ENCODE measurements at regions not wholly inside any gene's neighbourhood (a gene's known extent, or its start where the extent isn't known, plus 50 kb on each side); places are given as distances from the start of the nearest gene placed in this dataset.

DNA sequence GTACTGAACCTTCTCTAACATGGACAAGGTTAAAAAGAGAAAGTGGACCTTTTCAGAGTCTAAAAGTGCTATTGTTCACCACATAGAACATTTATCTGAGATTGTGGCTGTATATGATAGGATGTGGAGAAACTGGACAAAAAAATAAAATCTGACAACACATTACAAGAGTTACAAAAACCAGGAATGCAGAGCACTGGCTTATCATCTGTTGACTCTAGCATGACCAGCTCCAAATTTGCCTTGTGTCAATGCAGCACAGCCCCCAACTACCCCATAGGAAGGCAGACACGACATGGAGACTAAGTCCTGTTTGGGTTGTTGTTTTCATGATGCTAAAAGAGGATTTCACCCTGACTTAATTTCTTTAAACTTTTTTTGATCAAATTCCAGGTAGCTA, 436.9 kb upstream of the MARCKS start:
- Mint-ChIP-seq H3K27ac (no peak overlapping the region), H3K9me3 (peaks cover 8% of the 10 kb centered on the region), H3K4me1 (ENCODE audit: unreplicated experiment) (no peaks in the 10 kb centered on the region), H3K36me3 (no peaks in the 10 kb centered on the region), H3K4me3 (no peak overlapping the region), H3K27me3 (no peaks in the 10 kb centered on the region)
- DNase-seq (ENCODE audit: extremely low spot score, unreplicated experiment): no peak
- TF ChIP-seq, protein P1, sequence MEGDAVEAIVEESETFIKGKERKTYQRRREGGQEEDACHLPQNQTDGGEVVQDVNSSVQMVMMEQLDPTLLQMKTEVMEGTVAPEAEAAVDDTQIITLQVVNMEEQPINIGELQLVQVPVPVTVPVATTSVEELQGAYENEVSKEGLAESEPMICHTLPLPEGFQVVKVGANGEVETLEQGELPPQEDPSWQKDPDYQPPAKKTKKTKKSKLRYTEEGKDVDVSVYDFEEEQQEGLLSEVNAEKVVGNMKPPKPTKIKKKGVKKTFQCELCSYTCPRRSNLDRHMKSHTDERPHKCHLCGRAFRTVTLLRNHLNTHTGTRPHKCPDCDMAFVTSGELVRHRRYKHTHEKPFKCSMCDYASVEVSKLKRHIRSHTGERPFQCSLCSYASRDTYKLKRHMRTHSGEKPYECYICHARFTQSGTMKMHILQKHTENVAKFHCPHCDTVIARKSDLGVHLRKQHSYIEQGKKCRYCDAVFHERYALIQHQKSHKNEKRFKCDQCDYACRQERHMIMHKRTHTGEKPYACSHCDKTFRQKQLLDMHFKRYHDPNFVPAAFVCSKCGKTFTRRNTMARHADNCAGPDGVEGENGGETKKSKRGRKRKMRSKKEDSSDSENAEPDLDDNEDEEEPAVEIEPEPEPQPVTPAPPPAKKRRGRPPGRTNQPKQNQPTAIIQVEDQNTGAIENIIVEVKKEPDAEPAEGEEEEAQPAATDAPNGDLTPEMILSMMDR (conservative IDR thresholded peaks at IDR 0.05): no peak

DNA sequence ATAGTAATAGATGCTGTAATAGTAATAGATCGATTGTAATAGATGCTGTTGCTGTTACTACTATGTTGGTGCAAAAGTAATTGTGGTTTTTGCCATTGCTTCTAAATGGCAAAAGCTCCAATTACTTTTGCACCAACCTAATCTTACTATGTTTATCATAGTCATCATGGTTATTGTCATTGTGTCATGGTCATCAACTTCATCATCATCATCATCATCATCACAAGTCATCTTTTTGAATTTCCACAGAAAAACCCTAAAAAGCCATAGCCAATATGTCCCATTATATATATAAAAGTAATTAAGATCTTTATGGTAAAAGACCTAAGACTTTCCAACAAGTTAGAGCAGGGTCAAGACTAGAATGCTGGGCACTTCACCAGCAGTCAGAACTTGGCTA, 435.1 kb upstream of the MARCKS start:
- Mint-ChIP-seq H3K4me1 (ENCODE audit: unreplicated experiment) (peaks cover 11% of the 10 kb centered on the region), H3K9me3 (peaks cover 8% of the 10 kb centered on the region), H3K27me3 (no peaks in the 10 kb centered on the region), H3K36me3 (no peaks in the 10 kb centered on the region), H3K4me3 (no peak overlapping the region), H3K27ac (no peak overlapping the region)
- DNase-seq (ENCODE audit: extremely low spot score, unreplicated experiment): no peak
- TF ChIP-seq, protein P1 (conservative IDR thresholded peaks at IDR 0.05): no peak

DNA sequence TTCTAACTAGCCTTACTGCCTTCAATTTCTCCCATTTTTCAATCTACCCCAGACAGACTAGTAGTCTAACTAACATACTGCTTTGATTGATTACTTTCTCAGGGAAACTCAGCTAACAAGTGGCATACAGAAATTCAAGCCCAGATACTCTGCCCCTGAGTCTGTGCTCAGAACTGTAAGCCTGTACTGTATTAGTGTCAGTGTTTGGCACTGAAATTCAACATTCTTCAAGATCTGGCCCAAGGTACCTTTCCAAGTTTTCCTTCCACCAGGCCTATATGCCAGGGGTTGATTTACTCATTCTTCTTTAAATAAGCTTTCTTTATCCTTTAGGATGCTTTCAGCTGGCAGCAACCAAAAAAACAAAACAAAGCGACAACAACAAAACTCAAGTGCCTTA, 433.2 kb upstream of the MARCKS start:
- peaks cover 19% of the 10 kb centered on the region for H3K4me1 Mint-ChIP-seq (ENCODE audit: unreplicated experiment)
- no peaks in the 10 kb centered on the region for H3K36me3 Mint-ChIP-seq
- no peak overlapping the region for H3K4me3 Mint-ChIP-seq
- peaks cover 8% of the 10 kb centered on the region for H3K9me3 Mint-ChIP-seq
- TF ChIP-seq, protein P1 (conservative IDR thresholded peaks at IDR 0.05): no peak
- no peak overlapping the region for H3K27ac Mint-ChIP-seq
- DNase-seq (ENCODE audit: extremely low spot score, unreplicated experiment): no peak
- H3K27me3 Mint-ChIP-seq: peaks cover 7% of the 10 kb centered on the region

DNA sequence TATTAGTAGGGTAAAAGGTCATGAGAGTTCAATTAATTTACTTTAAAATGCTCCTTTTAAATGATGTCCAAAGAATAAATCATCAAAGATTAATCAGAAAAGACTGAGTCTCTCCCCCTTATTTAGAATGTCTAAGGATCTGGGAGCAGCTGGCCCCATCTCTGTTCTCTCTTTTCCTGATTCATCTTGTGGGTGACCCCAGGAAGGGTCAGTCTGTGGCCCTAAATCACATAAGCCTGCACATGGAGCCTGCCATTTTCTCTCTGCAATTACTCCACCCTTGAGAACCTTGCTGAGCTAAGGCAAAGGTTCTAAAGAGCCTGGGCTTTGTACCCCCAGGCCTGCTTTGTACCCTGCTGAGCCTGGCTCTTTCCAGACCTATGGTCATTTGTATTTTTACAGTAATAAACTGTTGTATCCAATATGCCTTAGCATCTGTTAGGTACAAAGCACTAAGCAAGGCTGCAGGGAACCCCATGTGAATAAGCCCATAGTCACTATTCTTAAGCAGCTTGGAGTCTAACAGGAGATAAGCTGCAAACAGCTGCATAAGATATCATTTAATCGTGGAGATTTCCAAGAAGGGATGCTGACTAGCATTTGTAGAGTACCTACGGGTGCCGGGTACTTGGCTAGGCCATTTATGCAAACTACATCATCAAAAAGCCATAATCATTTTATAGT, 431.0 kb upstream of the MARCKS start:
- H3K27me3 Mint-ChIP-seq: peaks cover 7% of the 10 kb centered on the region
- H3K9me3 Mint-ChIP-seq: no peaks in the 10 kb centered on the region
- no peak overlapping the region for H3K27ac Mint-ChIP-seq
- no peak for DNase-seq (ENCODE audit: extremely low spot score, unreplicated experiment)
- peaks cover 19% of the 10 kb centered on the region for H3K4me1 Mint-ChIP-seq (ENCODE audit: unreplicated experiment)
- no peaks in the 10 kb centered on the region for H3K36me3 Mint-ChIP-seq
- TF ChIP-seq, protein P1 (conservative IDR thresholded peaks at IDR 0.05): no peak
- no peak overlapping the region for H3K4me3 Mint-ChIP-seq

DNA sequence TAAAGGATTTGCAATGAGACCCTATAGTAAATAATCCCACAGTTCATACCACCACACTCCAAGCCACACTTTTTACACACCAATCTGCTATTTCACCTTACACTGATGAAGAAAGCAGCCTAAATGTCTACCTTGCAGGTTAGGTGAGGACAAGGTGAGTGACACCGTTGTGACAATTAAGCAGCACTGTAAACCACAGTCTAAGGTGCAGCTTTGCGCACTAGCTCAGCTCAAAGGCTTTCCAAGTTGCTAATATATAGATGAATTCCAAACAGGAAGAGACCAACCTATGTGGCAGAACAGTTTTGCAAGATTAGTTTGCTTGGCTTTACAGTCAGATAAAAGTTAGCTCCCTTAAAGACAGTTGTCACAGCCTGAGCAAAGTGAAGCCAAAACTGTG, 429.5 kb upstream of the MARCKS start:
- no peak overlapping the region for H3K27ac Mint-ChIP-seq

More for the DNA sequence above, 429.5 kb upstream of the MARCKS start:
- Mint-ChIP-seq H3K9me3 (no peaks in the 10 kb centered on the region), H3K4me3 (no peak overlapping the region), H3K4me1 (ENCODE audit: unreplicated experiment) (peaks cover 19% of the 10 kb centered on the region), H3K36me3 (no peaks in the 10 kb centered on the region), H3K27me3 (peaks cover 7% of the 10 kb centered on the region)
- TF ChIP-seq, protein P1 (conservative IDR thresholded peaks at IDR 0.05): no peak
- DNase-seq (ENCODE audit: extremely low spot score, unreplicated experiment): no peak
